Nephron progenitor cell (in vitro differentiated cells): ENCODE measurements at regions not wholly inside any gene's neighbourhood (a gene's known extent, or its start where the extent isn't known, plus 50 kb on each side); places are given as distances from the start of the nearest gene placed in this dataset.

Experiments used
- DNase-seq: peaks from one replicate; pipeline ENCODE4 v3.0.0; 2021
- H3K27ac Mint-ChIP-seq: 2 replicates; pipeline ENCODE4 v1.8.0; 2021; ENCODE audit warnings: mild to moderate bottlenecking, moderate library complexity, mixed read lengths
- H3K27me3 Mint-ChIP-seq: 2 replicates; pipeline ENCODE4 v1.8.0; 2021; ENCODE audit warnings: mild to moderate bottlenecking, low read depth, mixed read lengths; ENCODE audit not compliant: poor library complexity
- H3K36me3 Mint-ChIP-seq: 2 replicates; pipeline ENCODE4 v1.8.0; 2021; ENCODE audit warnings: low read depth, mixed read lengths
- H3K4me1 Mint-ChIP-seq: 2 replicates; pipeline ENCODE4 v1.8.0; 2021; ENCODE audit warnings: mixed read lengths
- H3K4me3 Mint-ChIP-seq: 2 replicates; pipeline ENCODE4 v1.8.0; 2021; ENCODE audit warnings: mild to moderate bottlenecking, moderate library complexity, mixed read lengths
- H3K9me3 Mint-ChIP-seq: 2 replicates; pipeline ENCODE4 v1.8.0; 2021; ENCODE audit warnings: mild to moderate bottlenecking, moderate library complexity, mixed read lengths
- TF ChIP-seq, protein P1 (sequence below): fragments of 200-600 bp; sonication (generic); IDR thresholded peaks from 2 replicates; pipeline ENCODE4 v1.5.0; 2021; ENCODE audit warnings: antibody characterized with exemption

DNA sequence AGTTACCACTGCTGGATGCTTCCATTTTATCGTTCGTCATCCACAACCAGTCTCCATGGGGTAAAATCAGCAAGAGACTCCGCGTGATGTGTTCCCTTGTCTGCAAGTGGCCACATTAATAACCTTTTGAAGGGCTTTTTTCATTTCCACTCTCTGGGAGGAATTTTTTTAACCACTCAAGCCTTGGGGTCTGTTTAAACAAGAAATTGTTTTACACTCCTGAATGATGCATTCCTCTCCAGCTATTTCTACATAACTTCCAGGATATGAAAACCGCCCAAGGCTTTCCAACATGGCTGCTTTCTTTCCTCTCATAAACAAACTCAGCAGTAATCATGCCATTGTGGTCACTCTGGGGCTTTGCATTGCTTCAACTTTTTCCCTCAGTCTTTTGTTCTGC is 217.2 kb upstream of the DAPK1 start:
- TF ChIP-seq, protein P1, sequence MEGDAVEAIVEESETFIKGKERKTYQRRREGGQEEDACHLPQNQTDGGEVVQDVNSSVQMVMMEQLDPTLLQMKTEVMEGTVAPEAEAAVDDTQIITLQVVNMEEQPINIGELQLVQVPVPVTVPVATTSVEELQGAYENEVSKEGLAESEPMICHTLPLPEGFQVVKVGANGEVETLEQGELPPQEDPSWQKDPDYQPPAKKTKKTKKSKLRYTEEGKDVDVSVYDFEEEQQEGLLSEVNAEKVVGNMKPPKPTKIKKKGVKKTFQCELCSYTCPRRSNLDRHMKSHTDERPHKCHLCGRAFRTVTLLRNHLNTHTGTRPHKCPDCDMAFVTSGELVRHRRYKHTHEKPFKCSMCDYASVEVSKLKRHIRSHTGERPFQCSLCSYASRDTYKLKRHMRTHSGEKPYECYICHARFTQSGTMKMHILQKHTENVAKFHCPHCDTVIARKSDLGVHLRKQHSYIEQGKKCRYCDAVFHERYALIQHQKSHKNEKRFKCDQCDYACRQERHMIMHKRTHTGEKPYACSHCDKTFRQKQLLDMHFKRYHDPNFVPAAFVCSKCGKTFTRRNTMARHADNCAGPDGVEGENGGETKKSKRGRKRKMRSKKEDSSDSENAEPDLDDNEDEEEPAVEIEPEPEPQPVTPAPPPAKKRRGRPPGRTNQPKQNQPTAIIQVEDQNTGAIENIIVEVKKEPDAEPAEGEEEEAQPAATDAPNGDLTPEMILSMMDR = no peak
- Mint-ChIP-seq H3K36me3 (peaks cover 5% of the 10 kb centered on the region), H3K27me3 (no peaks in the 10 kb centered on the region), H3K4me3 (no peak overlapping the region), H3K4me1 (peaks cover 42% of the 10 kb centered on the region), H3K27ac (no peak overlapping the region), H3K9me3 (peaks cover 8% of the 10 kb centered on the region)
- no peak for DNase-seq

DNA sequence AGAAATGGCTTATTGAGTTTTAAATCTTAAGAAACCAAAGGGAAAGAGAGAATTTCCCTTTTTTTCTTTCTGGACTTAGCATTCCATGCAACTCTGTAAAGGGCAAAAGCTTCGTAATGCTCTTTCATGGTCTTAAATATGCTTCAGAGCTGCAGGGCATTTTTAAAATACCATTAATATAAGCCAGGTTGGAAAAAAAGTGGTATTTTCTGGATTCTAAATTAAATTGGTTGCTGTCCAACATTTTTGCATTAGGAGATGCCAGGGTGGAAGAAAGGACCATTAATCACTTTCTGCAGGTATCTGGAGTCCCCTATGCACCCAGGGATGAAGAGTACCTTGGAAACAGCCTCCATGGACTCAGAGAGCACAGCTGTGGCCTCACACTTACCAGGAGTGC is 215.1 kb upstream of the DAPK1 start:
- TF ChIP-seq, protein P1 = no peak
- no peak for DNase-seq
- H3K4me3 Mint-ChIP-seq = no peak overlapping the region

DNA sequence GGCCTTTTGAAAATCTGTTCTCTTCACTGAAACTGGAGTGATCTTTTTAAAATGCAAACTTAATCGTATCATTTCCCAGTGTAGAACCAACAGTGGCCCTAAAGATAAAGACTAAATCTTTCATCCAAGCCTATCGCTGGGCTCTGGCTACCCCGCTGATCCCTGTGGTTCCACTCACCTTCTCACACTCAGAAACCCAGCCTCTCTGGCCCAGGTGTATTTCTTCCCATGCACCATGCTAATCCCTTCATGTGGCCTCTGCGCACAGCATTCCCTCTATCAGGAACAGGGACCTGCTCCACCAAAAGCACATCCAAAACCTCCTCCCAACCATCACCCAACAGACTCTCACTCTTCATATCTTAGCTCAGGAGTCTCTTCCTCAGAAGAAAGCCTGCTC is 214.1 kb upstream of the DAPK1 start:
- H3K36me3 Mint-ChIP-seq = peaks cover 5% of the 10 kb centered on the region
- no peaks in the 10 kb centered on the region for H3K27me3 Mint-ChIP-seq
- TF ChIP-seq, protein P1 = no peak
- no peak overlapping the region for H3K27ac Mint-ChIP-seq
- no peak overlapping the region for H3K4me3 Mint-ChIP-seq
- no peak for DNase-seq
- H3K4me1 Mint-ChIP-seq = peaks cover 24% of the 10 kb centered on the region
- H3K9me3 Mint-ChIP-seq = peaks cover 8% of the 10 kb centered on the region

More for the DNA sequence above, 215.1 kb upstream of the DAPK1 start:
- no peaks in the 10 kb centered on the region for H3K27me3 Mint-ChIP-seq
- peaks cover 8% of the 10 kb centered on the region for H3K9me3 Mint-ChIP-seq
- peaks cover 5% of the 10 kb centered on the region for H3K36me3 Mint-ChIP-seq
- H3K27ac Mint-ChIP-seq = no peak overlapping the region
- H3K4me1 Mint-ChIP-seq = peaks cover 32% of the 10 kb centered on the region

DNA sequence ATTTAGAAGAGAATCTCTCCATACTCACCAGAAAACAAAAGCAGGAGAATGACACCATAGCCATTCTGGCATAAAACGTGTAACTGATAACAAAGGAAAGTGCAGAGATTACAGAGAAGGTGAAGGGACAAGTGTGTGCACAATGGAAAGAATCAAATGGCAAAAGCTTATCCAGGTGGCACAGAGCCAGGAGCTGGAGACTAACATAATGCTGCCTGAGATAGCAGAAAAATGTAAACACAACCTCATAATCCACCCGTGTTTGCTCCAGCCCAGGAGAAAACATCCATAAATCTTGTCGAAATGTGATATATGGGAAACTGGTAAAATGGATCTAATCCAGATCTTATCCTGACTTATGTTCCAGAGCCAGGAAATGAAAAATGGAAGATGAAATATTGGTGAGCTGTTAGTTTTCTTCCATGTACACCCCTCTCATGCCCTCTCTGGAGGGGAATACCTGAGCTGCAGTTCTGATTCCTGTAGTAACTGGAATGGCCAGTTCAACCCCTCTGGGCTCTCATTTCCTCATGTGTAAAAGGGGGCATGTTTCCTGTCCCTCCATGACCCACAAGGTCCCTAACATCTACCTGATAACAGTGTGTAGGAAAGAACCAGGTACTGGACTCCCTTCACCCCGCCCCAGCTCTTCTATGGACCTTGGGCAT is 212.3 kb upstream of the DAPK1 start:
- no peak overlapping the region for H3K4me3 Mint-ChIP-seq
- peaks cover 5% of the 10 kb centered on the region for H3K36me3 Mint-ChIP-seq
- no peak for DNase-seq
- H3K4me1 Mint-ChIP-seq = peaks cover 32% of the 10 kb centered on the region
- no peak overlapping the region for H3K27ac Mint-ChIP-seq
- H3K27me3 Mint-ChIP-seq = no peaks in the 10 kb centered on the region
- peaks cover 5% of the 10 kb centered on the region for H3K9me3 Mint-ChIP-seq
- TF ChIP-seq, protein P1 = no peak

DNA sequence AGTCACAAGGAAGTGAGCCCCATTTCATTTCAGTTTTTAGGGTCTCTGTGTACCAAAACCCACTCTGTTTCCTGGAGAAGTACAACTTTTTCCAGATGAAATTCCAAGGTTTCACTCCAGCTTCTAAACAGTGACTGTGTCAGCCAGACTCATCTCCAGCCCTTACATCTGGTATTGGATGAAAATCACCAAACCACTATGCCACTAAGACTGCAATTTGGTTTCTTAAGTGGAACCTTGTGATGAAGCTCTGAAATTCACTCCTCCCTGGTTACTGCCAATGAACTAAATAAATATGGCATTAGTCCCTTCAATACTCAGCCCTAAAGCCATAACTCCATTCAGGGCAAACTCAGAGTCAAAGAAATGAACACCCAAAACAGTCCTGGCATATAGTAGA is 211.2 kb upstream of the DAPK1 start:
- Mint-ChIP-seq H3K27me3 (no peaks in the 10 kb centered on the region), H3K4me1 (peaks cover 36% of the 10 kb centered on the region), H3K4me3 (no peak overlapping the region), H3K9me3 (peaks cover 4% of the 10 kb centered on the region), H3K36me3 (no peaks in the 10 kb centered on the region), H3K27ac (no peak overlapping the region)
- DNase-seq = no peak
- TF ChIP-seq, protein P1 = no peak
